ENCODE measurements at regions not wholly inside any gene's neighbourhood (a gene's known extent, or its start where the extent isn't known, plus 50 kb on each side); places are given as distances from the start of the nearest gene placed in this dataset.

DNA sequence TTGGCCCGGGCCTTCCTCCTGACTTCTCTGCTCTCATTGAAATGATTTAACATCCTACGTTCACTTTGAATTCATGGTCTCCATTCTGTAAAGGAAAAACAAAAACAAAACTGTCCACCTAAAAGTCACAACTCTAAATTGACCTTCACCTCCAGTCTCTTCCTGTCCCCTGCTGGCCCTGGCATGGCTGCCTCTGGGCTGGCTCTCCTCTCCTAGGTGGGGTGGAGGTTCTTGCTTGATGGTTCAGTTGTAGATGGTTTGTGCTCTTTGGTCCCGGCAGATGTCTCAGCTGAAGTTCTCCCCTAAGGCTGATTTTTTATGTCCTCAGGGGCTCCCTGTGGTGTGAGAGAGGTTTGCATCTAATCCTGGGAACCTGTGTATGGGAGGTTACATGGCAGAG, 121.1 kb downstream of the ACKR3 start:
- TF ChIP-seq, protein P1, sequence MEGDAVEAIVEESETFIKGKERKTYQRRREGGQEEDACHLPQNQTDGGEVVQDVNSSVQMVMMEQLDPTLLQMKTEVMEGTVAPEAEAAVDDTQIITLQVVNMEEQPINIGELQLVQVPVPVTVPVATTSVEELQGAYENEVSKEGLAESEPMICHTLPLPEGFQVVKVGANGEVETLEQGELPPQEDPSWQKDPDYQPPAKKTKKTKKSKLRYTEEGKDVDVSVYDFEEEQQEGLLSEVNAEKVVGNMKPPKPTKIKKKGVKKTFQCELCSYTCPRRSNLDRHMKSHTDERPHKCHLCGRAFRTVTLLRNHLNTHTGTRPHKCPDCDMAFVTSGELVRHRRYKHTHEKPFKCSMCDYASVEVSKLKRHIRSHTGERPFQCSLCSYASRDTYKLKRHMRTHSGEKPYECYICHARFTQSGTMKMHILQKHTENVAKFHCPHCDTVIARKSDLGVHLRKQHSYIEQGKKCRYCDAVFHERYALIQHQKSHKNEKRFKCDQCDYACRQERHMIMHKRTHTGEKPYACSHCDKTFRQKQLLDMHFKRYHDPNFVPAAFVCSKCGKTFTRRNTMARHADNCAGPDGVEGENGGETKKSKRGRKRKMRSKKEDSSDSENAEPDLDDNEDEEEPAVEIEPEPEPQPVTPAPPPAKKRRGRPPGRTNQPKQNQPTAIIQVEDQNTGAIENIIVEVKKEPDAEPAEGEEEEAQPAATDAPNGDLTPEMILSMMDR (IDR thresholded peaks at IDR 0.05; ENCODE audit: extremely low read depth, low read depth, low read length), result no peak

DNA sequence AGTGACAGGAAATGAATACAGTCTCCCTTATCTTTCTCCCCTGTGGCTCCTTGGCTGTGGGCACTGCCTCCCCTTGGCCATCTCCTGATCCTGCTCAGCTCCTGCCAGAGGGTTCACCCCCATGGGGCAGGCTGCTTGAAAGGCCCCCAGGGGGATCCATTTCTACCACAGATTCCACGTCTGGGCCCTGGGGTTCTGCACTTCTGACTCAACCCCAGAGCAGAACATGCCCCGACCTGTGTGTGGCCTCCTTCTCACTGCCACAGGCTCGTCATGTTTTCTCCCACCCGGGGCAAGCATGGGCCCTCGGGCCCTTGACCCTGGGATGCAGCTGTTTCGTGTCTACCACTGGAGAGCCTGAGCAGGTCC, 122.2 kb downstream of the ACKR3 start:
- H3K4me3 ChIP-seq (ENCODE audit: insufficient read depth, low read length), result no peak overlapping the region
- no peaks in the 10 kb centered on the region for H4K20me1 ChIP-seq (ENCODE audit: insufficient read depth, low read length)
- H3K27ac ChIP-seq (ENCODE audit: low read depth, low read length), result peak overlapping the region; percentile 17
- no peaks in the 10 kb centered on the region for H3K9me3 ChIP-seq (ENCODE audit: low read depth, low read length)
- H3K4me1 ChIP-seq (ENCODE audit: insufficient read depth, low read length), result peaks cover 24% of the 10 kb centered on the region
- H3K27me3 ChIP-seq (ENCODE audit: insufficient read depth, low read length), result no peaks in the 10 kb centered on the region
- DNase-seq (ENCODE audit: insufficient read length, low spot score, missing footprints), result peak; percentile 61
- peak overlapping the region; percentile 72 for H2AFZ ChIP-seq (ENCODE audit: low read length)
- H3K79me2 ChIP-seq (ENCODE audit: insufficient read depth, low read length), result no peaks in the 10 kb centered on the region
- TF ChIP-seq, protein P1 (IDR thresholded peaks at IDR 0.05; ENCODE audit: extremely low read depth, low read depth, low read length), result peak; percentile 7
- no peaks in the 10 kb centered on the region for H3K36me3 ChIP-seq (ENCODE audit: insufficient read depth, low read length)
- H3K4me2 ChIP-seq (ENCODE audit: insufficient read depth, low read length), result no peak overlapping the region

More for the DNA sequence above, 121.1 kb downstream of the ACKR3 start:
- Histone ChIP-seq H3K9me3 (ENCODE audit: low read depth, low read length) (no peaks in the 10 kb centered on the region), H3K4me3 (ENCODE audit: insufficient read depth, low read length) (no peak overlapping the region), H3K79me2 (ENCODE audit: insufficient read depth, low read length) (no peaks in the 10 kb centered on the region), H3K4me1 (ENCODE audit: insufficient read depth, low read length) (peaks cover 24% of the 10 kb centered on the region), H3K4me2 (ENCODE audit: insufficient read depth, low read length) (no peak overlapping the region), H2AFZ (ENCODE audit: low read length) (peak overlapping the region; percentile 23), H3K36me3 (ENCODE audit: insufficient read depth, low read length) (no peaks in the 10 kb centered on the region), H3K27ac (ENCODE audit: low read depth, low read length) (no peak overlapping the region), H3K27me3 (ENCODE audit: insufficient read depth, low read length) (no peaks in the 10 kb centered on the region), H4K20me1 (ENCODE audit: insufficient read depth, low read length) (no peaks in the 10 kb centered on the region)
- peak; percentile 43 for DNase-seq (ENCODE audit: insufficient read length, low spot score, missing footprints)

DNA sequence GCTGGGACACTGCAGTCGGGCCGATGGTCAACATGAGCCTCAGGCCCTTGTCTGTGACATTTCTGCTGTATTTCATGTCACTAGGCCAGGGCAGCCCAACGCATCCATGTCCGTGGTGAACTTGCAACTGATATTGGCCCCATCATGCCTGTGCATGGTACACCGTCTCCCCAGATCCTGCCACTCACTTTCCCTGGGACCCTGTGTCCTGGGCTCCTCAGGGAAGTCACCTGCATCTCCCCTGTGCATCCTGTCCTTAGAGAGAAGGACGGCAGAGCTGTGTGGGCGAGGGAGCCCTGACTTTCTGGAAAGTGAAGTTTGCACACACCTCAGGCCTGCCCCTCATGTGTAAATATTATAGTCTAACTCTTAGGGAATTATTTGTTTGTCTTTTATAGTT, 123.3 kb downstream of the ACKR3 start:
- Histone ChIP-seq H2AFZ (ENCODE audit: low read length) (no peak overlapping the region), H3K9me3 (ENCODE audit: low read depth, low read length) (no peaks in the 10 kb centered on the region), H3K4me2 (ENCODE audit: insufficient read depth, low read length) (no peak overlapping the region), H3K27ac (ENCODE audit: low read depth, low read length) (no peak overlapping the region), H3K79me2 (ENCODE audit: insufficient read depth, low read length) (no peaks in the 10 kb centered on the region), H3K4me1 (ENCODE audit: insufficient read depth, low read length) (peaks cover 19% of the 10 kb centered on the region), H4K20me1 (ENCODE audit: insufficient read depth, low read length) (no peaks in the 10 kb centered on the region), H3K36me3 (ENCODE audit: insufficient read depth, low read length) (no peaks in the 10 kb centered on the region), H3K4me3 (ENCODE audit: insufficient read depth, low read length) (no peak overlapping the region), H3K27me3 (ENCODE audit: insufficient read depth, low read length) (no peaks in the 10 kb centered on the region)
- peak; percentile 15 for DNase-seq (ENCODE audit: insufficient read length, low spot score, missing footprints)
- TF ChIP-seq, protein P1 (IDR thresholded peaks at IDR 0.05; ENCODE audit: extremely low read depth, low read depth, low read length), result no peak

DNA sequence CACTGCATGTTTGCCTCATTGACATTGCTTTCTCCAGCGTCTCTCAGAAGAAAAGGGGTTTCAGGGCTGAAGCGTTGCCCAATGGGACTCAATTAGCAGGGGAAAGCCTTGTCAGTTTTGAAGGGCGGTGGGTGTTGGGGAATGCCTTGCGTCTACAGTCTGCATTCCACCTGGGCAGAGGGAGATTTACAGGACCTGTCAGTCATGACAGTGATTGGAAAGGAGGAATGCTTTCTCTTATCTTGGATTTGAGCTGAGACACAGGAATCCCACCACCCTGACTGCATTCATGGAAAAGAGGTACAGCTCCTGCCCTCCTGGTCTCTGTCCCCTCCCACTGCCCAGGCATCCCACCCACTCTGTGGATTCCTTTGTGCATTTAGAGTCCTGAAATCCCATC, 123.9 kb downstream of the ACKR3 start:
- no peak for DNase-seq (ENCODE audit: insufficient read length, low spot score, missing footprints)
- Histone ChIP-seq H3K79me2 (ENCODE audit: insufficient read depth, low read length) (no peaks in the 10 kb centered on the region), H4K20me1 (ENCODE audit: insufficient read depth, low read length) (no peaks in the 10 kb centered on the region), H3K27me3 (ENCODE audit: insufficient read depth, low read length) (no peaks in the 10 kb centered on the region), H3K4me1 (ENCODE audit: insufficient read depth, low read length) (peaks cover 19% of the 10 kb centered on the region), H3K4me3 (ENCODE audit: insufficient read depth, low read length) (no peak overlapping the region), H3K36me3 (ENCODE audit: insufficient read depth, low read length) (no peaks in the 10 kb centered on the region), H3K4me2 (ENCODE audit: insufficient read depth, low read length) (no peak overlapping the region), H2AFZ (ENCODE audit: low read length) (no peak overlapping the region), H3K9me3 (ENCODE audit: low read depth, low read length) (no peaks in the 10 kb centered on the region), H3K27ac (ENCODE audit: low read depth, low read length) (no peak overlapping the region)
- TF ChIP-seq, protein P1 (IDR thresholded peaks at IDR 0.05; ENCODE audit: extremely low read depth, low read depth, low read length), result no peak
